Fibroblast of villous mesenchyme (primary cell): ENCODE measurements at regions not wholly inside any gene's neighbourhood (a gene's known extent, or its start where the extent isn't known, plus 50 kb on each side); places are given as distances from the start of the nearest gene placed in this dataset.

ENCODE experiments used
- DNase-seq: peaks from one replicate; pipeline ENCODE4 v3.0.0-alpha.2; 2010; ENCODE audit warnings: low read depth
- H3K4me3 ChIP-seq: 2 replicates; pipeline ENCODE4 v1.5.1; 2011; ENCODE audit warnings: low read depth, mild to moderate bottlenecking, low read length
- CTCF ChIP-seq: IDR thresholded peaks from 2 replicates; pipeline ENCODE4 v1.5.1; 2012; ENCODE audit warnings: low read depth, mild to moderate bottlenecking, low read length; ENCODE audit not compliant: insufficient read depth

GRCh38 chr7:17075601-17076255 is 193.9 kb upstream of the AGR3 start:
- peak; percentile 35 for DNase-seq
- H3K4me3 ChIP-seq = no peak overlapping the region
- TF ChIP-seq CTCF = no peak

GRCh38 chr7:17078298-17078697 is 196.5 kb upstream of the AGR3 start:
- TF ChIP-seq CTCF = no peak
- no peak overlapping the region for H3K4me3 ChIP-seq
- DNase-seq = no peak

- TF ChIP-seq CTCF = no peak
- DNase-seq = no peak
- H3K4me3 ChIP-seq = no peak overlapping the region
Measured at GRCh38 chr7:17083392-17084165, 201.8 kb upstream of the AGR3 start.

- no peak for TF ChIP-seq CTCF
- H3K4me3 ChIP-seq = no peak overlapping the region
- no peak for DNase-seq
Measured at GRCh38 chr7:17084166-17084475, 202.3 kb upstream of the AGR3 start.

GRCh38 chr7:17085186-17085585 is 203.4 kb upstream of the AGR3 start:
- no peak overlapping the region for H3K4me3 ChIP-seq
- no peak for DNase-seq
- TF ChIP-seq CTCF = no peak

GRCh38 chr7:17086403-17086802 is 204.6 kb upstream of the AGR3 start:
- no peak overlapping the region for H3K4me3 ChIP-seq
- DNase-seq = no peak
- TF ChIP-seq CTCF = no peak
